HFFc6 (cell line): ENCODE measurements at regions not wholly inside any gene's neighbourhood (a gene's known extent, or its start where the extent isn't known, plus 50 kb on each side); places are given as distances from the start of the nearest gene placed in this dataset.
A peak's percentile ranks its signal among the peaks of the same experiment; 100 is the strongest.

Experiments used
- DNase-seq: peaks from one replicate; pipeline ENCODE4 v3.0.0-alpha.2; 2018
- H3K27ac Mint-ChIP-seq: 2 replicates; pipeline ENCODE4 v1.8.0; 2020; ENCODE audit warnings: mild to moderate bottlenecking, mixed read lengths
- H3K27me3 Mint-ChIP-seq: 2 replicates; pipeline ENCODE4 v1.8.0; 2021; ENCODE audit warnings: mild to moderate bottlenecking, moderate library complexity, mixed read lengths; ENCODE audit not compliant: insufficient read depth
- H3K36me3 Mint-ChIP-seq: 2 replicates; pipeline ENCODE4 v1.8.0; 2021; ENCODE audit warnings: low read depth, mixed read lengths
- H3K4me1 Mint-ChIP-seq: 2 replicates; pipeline ENCODE4 v1.8.0; 2020; ENCODE audit warnings: low read depth, mixed read lengths
- H3K4me3 Mint-ChIP-seq: 2 replicates; pipeline ENCODE4 v1.8.0; 2020; ENCODE audit warnings: mild to moderate bottlenecking, moderate library complexity, mixed read lengths
- H3K9me3 Mint-ChIP-seq: 2 replicates; pipeline ENCODE4 v1.8.0; 2020; ENCODE audit warnings: mild to moderate bottlenecking, mixed read lengths
- TF ChIP-seq, protein P1 (sequence below): fragments of 200-600 bp; sonication (generic); IDR thresholded peaks from 2 replicates; pipeline ENCODE4 v1.5.0; 2021; ENCODE audit warnings: antibody characterized with exemption, mild to moderate bottlenecking

DNA sequence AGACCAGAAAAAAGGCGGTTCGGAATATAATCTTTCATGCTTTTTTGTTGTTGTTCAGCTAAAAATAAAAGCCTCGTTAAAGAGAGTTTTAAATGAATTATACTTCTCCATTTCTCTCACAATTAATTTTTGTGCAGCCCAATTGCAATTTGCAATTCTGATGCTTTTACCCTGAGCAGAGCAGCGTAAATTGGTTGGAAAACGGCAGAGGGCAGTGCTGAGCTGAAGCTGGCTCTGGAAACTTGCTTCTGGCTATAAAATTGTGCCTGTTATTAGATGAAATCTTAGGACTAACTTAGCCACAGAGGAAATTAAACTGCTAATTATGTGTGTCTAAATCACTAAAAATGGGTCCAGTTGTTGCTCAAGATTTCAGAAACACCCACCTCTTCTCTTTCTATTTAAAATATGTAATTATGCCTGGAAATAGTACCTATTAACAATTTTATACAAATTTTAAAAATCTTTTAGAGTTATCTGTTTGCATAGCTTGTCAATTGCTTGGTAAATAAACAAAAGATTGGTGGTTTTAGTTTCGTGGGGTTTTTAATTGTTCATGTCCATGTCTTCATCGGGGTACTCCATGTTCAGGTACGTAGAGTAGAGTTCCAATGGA is 441.8 kb upstream of the TLE4 start:
- no peak overlapping the region for H3K4me3 Mint-ChIP-seq
- peaks cover 53% of the 10 kb centered on the region for H3K4me1 Mint-ChIP-seq
- H3K27ac Mint-ChIP-seq: no peak overlapping the region; the same call in 1 of the 2 replicates
- no peaks in the 10 kb centered on the region for H3K9me3 Mint-ChIP-seq
- H3K36me3 Mint-ChIP-seq: peaks cover 4% of the 10 kb centered on the region; the same call in 1 of the 2 replicates
- peak; percentile 59 for DNase-seq
- peaks cover 2% of the 10 kb centered on the region for H3K27me3 Mint-ChIP-seq
- TF ChIP-seq, protein P1, sequence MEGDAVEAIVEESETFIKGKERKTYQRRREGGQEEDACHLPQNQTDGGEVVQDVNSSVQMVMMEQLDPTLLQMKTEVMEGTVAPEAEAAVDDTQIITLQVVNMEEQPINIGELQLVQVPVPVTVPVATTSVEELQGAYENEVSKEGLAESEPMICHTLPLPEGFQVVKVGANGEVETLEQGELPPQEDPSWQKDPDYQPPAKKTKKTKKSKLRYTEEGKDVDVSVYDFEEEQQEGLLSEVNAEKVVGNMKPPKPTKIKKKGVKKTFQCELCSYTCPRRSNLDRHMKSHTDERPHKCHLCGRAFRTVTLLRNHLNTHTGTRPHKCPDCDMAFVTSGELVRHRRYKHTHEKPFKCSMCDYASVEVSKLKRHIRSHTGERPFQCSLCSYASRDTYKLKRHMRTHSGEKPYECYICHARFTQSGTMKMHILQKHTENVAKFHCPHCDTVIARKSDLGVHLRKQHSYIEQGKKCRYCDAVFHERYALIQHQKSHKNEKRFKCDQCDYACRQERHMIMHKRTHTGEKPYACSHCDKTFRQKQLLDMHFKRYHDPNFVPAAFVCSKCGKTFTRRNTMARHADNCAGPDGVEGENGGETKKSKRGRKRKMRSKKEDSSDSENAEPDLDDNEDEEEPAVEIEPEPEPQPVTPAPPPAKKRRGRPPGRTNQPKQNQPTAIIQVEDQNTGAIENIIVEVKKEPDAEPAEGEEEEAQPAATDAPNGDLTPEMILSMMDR: peak; percentile 94

DNA sequence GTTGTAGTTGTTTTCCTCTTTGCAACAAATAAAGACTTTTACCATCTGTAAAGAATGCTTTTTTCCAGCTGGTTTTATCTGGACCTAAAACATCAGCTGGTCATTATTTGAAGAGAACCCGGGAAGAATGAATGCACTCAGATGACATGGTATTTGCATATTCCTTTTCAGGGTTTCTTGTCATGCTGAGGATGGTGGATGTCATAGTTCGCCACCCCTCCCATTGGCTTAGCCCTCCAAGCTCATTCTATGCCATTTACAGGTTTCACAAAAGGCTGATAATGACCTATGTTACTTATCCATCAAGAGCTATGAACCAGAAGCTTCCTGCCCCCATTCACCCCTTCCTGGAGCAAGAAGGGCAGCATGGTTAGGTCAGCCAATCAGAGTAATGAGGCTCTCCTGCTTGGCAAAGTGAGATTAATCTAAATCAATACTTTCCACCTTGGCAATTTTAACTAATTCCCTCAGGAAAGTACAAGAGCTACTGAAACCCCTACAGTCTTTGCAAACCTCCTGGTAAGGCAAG is 440.5 kb upstream of the TLE4 start:
- Mint-ChIP-seq H3K27ac (no peak overlapping the region), H3K4me3 (no peak overlapping the region), H3K27me3 (peaks cover 2% of the 10 kb centered on the region), H3K36me3 (peaks cover 4% of the 10 kb centered on the region; the same call in 1 of the 2 replicates), H3K4me1 (peaks cover 58% of the 10 kb centered on the region), H3K9me3 (no peaks in the 10 kb centered on the region)
- no peak for DNase-seq
- TF ChIP-seq, protein P1: no peak

DNA sequence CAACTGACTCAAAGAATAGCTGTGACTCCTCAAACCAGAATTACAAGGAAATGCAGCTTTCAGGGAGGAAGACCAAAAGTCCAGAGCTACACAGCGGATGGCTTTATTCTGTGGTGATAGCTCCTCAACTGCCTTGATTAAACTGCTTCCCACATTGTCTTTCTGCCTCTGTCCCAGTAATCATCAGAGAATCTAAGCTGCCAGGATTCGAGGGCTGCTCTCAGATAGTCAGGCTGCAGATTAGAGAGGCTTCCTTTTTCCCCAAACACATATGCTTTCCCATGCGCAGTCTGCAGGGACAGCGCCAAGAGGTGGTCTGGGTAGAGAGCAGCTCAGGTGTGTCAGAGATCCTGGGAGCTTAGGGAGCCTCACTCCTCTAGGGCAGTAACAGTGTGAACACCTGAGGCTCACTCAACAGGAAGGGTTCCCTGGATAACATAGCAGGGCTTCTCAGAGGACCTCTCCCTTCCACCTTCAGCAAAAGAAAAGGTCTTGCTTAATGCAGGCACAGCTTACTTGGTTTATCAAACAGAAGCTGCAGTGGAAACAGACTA is 439.9 kb upstream of the TLE4 start:
- DNase-seq: no peak
- no peak overlapping the region for H3K27ac Mint-ChIP-seq
- no peak overlapping the region for H3K4me3 Mint-ChIP-seq
- TF ChIP-seq, protein P1: no peak
- no peaks in the 10 kb centered on the region for H3K9me3 Mint-ChIP-seq
- H3K4me1 Mint-ChIP-seq: peaks cover 58% of the 10 kb centered on the region
- peaks cover 4% of the 10 kb centered on the region; the same call in 1 of the 2 replicates for H3K36me3 Mint-ChIP-seq
- H3K27me3 Mint-ChIP-seq: peaks cover 2% of the 10 kb centered on the region

DNA sequence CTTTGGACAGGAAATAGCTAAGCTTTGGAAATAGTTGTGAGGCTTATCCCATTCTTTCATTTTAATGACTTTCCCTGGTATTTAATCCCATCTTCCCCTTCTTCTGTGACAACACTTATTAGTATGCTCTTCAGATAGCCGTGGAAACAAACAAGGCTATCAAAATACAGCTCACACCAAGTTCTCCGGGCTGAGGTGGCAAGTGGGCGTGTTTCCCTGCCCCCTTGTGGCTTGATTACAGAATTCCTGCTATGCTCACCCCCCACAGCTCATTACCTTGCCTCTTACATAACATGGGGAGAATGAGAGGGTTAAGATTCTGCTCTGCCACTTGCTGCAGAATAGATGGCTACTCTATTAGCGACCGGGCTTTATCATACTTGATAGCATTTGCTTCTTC is 437.1 kb upstream of the TLE4 start:
- H3K4me3 Mint-ChIP-seq: peak overlapping the region; percentile 41
- TF ChIP-seq, protein P1: peak; percentile 74
- H3K27ac Mint-ChIP-seq: peak overlapping the region; percentile 73
- DNase-seq: peak; percentile 58
- peaks cover 33% of the 10 kb centered on the region for H3K4me1 Mint-ChIP-seq
- H3K9me3 Mint-ChIP-seq: no peaks in the 10 kb centered on the region
- H3K36me3 Mint-ChIP-seq: peaks cover 4% of the 10 kb centered on the region; the same call in 1 of the 2 replicates
- H3K27me3 Mint-ChIP-seq: no peaks in the 10 kb centered on the region; the same call in 1 of the 2 replicates

DNA sequence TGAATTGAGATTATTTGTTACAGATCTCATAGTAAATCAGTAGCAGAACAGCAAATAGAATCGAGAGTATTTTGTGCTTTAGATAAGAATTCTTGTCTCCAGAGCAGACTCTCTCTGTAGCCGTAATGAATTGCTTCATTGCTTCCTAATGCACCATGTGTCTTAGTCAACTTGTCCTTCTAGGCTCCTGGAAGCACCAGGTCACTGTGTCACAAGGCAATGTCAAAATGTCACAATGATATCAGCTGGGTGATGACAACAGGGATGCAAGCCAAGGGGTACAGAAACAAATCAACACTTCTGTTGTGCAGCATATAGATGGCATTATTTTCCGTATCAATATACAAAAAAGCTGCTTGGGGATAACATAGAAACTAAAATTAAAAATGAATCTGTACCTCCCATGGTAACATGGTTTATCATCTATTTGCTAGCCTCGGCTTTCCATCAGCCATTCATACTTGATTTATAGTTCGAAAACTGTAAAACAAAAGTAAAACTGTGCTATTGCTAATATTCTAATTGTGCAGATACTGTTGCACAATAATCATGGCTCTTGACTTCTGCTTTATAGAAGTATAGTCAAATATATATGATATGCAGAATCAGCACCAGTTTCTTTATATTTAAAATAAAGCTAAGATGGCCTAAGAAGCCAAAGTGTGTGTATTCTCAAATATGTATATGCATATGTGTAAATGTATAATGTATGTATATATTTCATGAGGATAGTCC is 435.9 kb upstream of the TLE4 start:
- H3K27me3 Mint-ChIP-seq: no peaks in the 10 kb centered on the region; the same call in 1 of the 2 replicates
- TF ChIP-seq, protein P1: no peak
- no peaks in the 10 kb centered on the region for H3K9me3 Mint-ChIP-seq
- peaks cover 25% of the 10 kb centered on the region for H3K4me1 Mint-ChIP-seq
- H3K4me3 Mint-ChIP-seq: no peak overlapping the region
- no peak overlapping the region for H3K27ac Mint-ChIP-seq
- no peak for DNase-seq
- H3K36me3 Mint-ChIP-seq: peaks cover 4% of the 10 kb centered on the region; the same call in 1 of the 2 replicates
